Activated CD8-positive, alpha-beta T cell treated with anti-CD3 and anti-CD28 coated beads for 36 hours (primary cell): ENCODE measurements at regions not wholly inside any gene's neighbourhood (a gene's known extent, or its start where the extent isn't known, plus 50 kb on each side); places are given as distances from the start of the nearest gene placed in this dataset.

Experiments used
- ATAC-seq: fragments of 200-7000 bp; cut with Tn5 transposase; one replicate; pipeline ENCODE4 v1.10.0; 2021; ENCODE audit warnings: mild to moderate bottlenecking, moderate library complexity
- CTCF ChIA-PET: fragments of 350-600 bp; sonication (Branson Sonifier 250); formaldehyde crosslinking; loops from one replicate; lab custom pipeline; 2021; ENCODE audit warnings: antibody characterized with exemption; lab: Charles Lee
- POLR2A ChIA-PET: fragments of 350-600 bp; sonication (Branson Sonifier 250); formaldehyde crosslinking; loops from one replicate; lab custom pipeline; 2021; ENCODE audit warnings: antibody characterized with exemption; lab: Charles Lee
- DNase-seq: peaks from one replicate; pipeline ENCODE4 v3.0.0-alpha.2; 2020
- H3K27ac Mint-ChIP-seq: one replicate; pipeline ENCODE4 v1.8.0; 2021; ENCODE audit warnings: mild to moderate bottlenecking, mixed read lengths
- H3K27me3 Mint-ChIP-seq: one replicate; pipeline ENCODE4 v1.8.0; 2021; ENCODE audit warnings: mixed read lengths
- H3K36me3 Mint-ChIP-seq: one replicate; pipeline ENCODE4 v1.8.0; 2021; ENCODE audit warnings: low read depth, mixed read lengths
- H3K4me1 Mint-ChIP-seq: one replicate; pipeline ENCODE4 v1.8.0; 2021; ENCODE audit warnings: low read depth, mixed read lengths
- H3K4me3 Mint-ChIP-seq: one replicate; pipeline ENCODE4 v1.8.0; 2021; ENCODE audit warnings: mild to moderate bottlenecking, moderate library complexity, mixed read lengths
- H3K9me3 Mint-ChIP-seq: one replicate; pipeline ENCODE4 v1.8.0; 2021; ENCODE audit warnings: mixed read lengths
- intact Hi-C: fragments of 100-400 bp; cut with micrococcal nuclease; formaldehyde crosslinking; loops from one replicate; pipeline ENCODE4 v1.10.0; 2022
- TF ChIP-seq, protein P1 (sequence below): fragments of 200-600 bp; IDR thresholded peaks from one replicate; pipeline ENCODE4 v1.8.0; 2022; ENCODE audit warnings: antibody characterized with exemption, mild to moderate bottlenecking

GRCh38 chr22:49497266-49497665 is 330.4 kb downstream of the BRD1 start:
- no peak for ATAC-seq
- intact Hi-C loops, result no loop called here
- ChIA-PET POLR2A (no interaction called here), CTCF (no interaction called here)
- Mint-ChIP-seq H3K27ac (no peak overlapping the region), H3K4me1 (no peaks in the 10 kb centered on the region), H3K4me3 (no peak overlapping the region), H3K36me3 (no peaks in the 10 kb centered on the region), H3K9me3 (no peaks in the 10 kb centered on the region), H3K27me3 (no peaks in the 10 kb centered on the region)
- TF ChIP-seq, protein P1, sequence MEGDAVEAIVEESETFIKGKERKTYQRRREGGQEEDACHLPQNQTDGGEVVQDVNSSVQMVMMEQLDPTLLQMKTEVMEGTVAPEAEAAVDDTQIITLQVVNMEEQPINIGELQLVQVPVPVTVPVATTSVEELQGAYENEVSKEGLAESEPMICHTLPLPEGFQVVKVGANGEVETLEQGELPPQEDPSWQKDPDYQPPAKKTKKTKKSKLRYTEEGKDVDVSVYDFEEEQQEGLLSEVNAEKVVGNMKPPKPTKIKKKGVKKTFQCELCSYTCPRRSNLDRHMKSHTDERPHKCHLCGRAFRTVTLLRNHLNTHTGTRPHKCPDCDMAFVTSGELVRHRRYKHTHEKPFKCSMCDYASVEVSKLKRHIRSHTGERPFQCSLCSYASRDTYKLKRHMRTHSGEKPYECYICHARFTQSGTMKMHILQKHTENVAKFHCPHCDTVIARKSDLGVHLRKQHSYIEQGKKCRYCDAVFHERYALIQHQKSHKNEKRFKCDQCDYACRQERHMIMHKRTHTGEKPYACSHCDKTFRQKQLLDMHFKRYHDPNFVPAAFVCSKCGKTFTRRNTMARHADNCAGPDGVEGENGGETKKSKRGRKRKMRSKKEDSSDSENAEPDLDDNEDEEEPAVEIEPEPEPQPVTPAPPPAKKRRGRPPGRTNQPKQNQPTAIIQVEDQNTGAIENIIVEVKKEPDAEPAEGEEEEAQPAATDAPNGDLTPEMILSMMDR, result no peak
- DNase-seq, result no peak

DNA sequence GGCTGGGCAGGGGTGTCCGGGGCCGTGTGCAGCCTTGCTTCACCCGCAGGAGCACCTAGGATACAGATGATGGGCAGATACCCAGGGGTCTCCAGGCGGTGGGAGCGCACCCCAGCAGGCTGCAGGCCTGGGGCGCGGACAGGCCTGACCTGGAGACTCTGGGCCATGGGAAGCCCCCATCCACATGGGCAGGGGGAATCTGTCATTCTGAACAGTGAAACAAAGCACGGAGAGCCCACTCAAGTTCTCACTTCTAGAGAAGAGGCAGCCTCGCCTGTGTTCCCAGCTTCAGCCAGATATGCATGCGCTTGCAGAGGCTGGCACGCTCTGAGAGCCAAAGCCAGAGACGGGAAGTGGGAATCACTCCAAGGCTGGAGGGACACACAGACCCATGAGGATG is 333.1 kb downstream of the BRD1 start:
- Mint-ChIP-seq H3K36me3 (no peaks in the 10 kb centered on the region), H3K4me3 (no peak overlapping the region), H3K27me3 (no peaks in the 10 kb centered on the region), H3K4me1 (no peaks in the 10 kb centered on the region), H3K9me3 (no peaks in the 10 kb centered on the region), H3K27ac (no peak overlapping the region)
- intact Hi-C loops, result no loop called here
- TF ChIP-seq, protein P1, result no peak
- ATAC-seq (no peak), DNase-seq (no peak)
- CTCF ChIA-PET, result no interaction called here
- POLR2A ChIA-PET, result no interaction called here

- DNase-seq (no peak), ATAC-seq (no peak)
- Mint-ChIP-seq H3K4me1 (no peaks in the 10 kb centered on the region), H3K9me3 (no peaks in the 10 kb centered on the region), H3K36me3 (no peaks in the 10 kb centered on the region), H3K4me3 (no peak overlapping the region), H3K27ac (no peak overlapping the region), H3K27me3 (no peaks in the 10 kb centered on the region)
- CTCF ChIA-PET, result no interaction called here
- POLR2A ChIA-PET, result no interaction called here
- intact Hi-C loops, result no loop called here
- TF ChIP-seq, protein P1, result no peak
Measured at GRCh38 chr22:49492741-49493251, 334.9 kb downstream of the BRD1 start.

DNA sequence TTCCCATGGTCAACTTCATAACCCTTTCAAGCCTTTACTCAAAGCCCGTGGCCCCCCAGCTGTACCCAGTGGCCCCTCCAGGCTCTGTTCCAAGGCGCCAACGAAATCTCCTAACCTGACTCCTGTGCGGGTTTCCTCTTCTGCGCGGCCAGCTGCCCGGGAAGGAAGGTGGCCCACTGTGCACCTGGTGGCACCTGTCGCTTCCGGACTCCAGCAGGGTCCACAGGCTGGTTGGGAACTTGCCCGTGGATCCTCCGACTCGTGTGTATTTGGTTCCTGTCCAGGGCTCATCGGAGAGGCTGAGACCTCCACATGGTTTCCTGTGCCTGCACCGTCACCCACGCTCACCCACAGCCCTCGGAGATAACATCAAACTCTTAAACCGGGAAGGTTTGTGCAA is 335.4 kb downstream of the BRD1 start:
- CTCF ChIA-PET, result no interaction called here
- POLR2A ChIA-PET, result no interaction called here
- intact Hi-C loops, result no loop called here
- no peaks in the 10 kb centered on the region for H3K27me3 Mint-ChIP-seq
- DNase-seq (no peak), ATAC-seq (no peak)
- TF ChIP-seq, protein P1, result no peak
- no peaks in the 10 kb centered on the region for H3K9me3 Mint-ChIP-seq
- H3K4me3 Mint-ChIP-seq, result no peak overlapping the region
- no peaks in the 10 kb centered on the region for H3K4me1 Mint-ChIP-seq
- no peaks in the 10 kb centered on the region for H3K36me3 Mint-ChIP-seq
- no peak overlapping the region for H3K27ac Mint-ChIP-seq

DNA sequence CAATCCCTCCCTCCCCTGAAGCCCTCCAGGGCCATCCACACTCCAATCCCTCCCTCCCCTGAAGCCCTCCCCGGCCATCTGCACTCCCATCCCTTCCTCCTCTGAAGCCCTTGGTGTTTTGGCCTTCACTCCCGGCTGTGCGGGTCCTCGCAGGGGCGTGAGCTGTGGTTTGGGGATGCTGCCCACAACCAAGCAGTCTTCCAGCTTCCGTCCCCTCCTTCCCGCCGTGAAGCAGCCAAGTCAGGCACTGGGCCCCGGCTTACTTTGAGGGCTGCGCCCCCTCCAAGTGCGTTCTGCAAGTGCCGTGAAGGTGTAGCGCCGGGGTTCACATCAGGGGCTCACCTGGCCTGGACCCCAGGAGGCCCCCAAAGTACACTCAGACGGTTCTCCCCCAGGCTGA is 335.9 kb downstream of the BRD1 start:
- Mint-ChIP-seq H3K4me1 (no peaks in the 10 kb centered on the region), H3K4me3 (no peak overlapping the region), H3K27me3 (no peaks in the 10 kb centered on the region), H3K27ac (no peak overlapping the region), H3K9me3 (no peaks in the 10 kb centered on the region), H3K36me3 (no peaks in the 10 kb centered on the region)
- no peak for ATAC-seq
- no peak for DNase-seq
- CTCF ChIA-PET, result no interaction called here
- POLR2A ChIA-PET, result no interaction called here
- intact Hi-C loops, result no loop called here
- TF ChIP-seq, protein P1, result no peak
